ENCODE measurements at regions not wholly inside any gene's neighbourhood (a gene's known extent, or its start where the extent isn't known, plus 50 kb on each side); places are given as distances from the start of the nearest gene placed in this dataset.
"Not testable (repeated sequence)": the region's sequence is repeated elsewhere in the genome, so short reads cannot be mapped to it uniquely, and the experiment has no call there.

- no peaks in the 10 kb centered on the region for H3K27me3 ChIP-seq
- no peak overlapping the region for H3K4me3 ChIP-seq
- DNase-seq (ENCODE audit: extremely low spot score), result no peak
- no peaks in the 10 kb centered on the region for H3K4me1 ChIP-seq
- H3K36me3 ChIP-seq, result no peaks in the 10 kb centered on the region
- TF ChIP-seq POLR2A (IDR thresholded peaks at IDR 0.05; ENCODE audit: low read depth), result no peak
- TF ChIP-seq POLR2AphosphoS5 (IDR thresholded peaks at IDR 0.05), result no peak
- TF ChIP-seq EP300 (IDR thresholded peaks at IDR 0.05), result no peak
- no peak for TF ChIP-seq CTCF (IDR thresholded peaks at IDR 0.05)
- intact Hi-C loops (cut with DNase I), result no loop called here
- H3K9me3 ChIP-seq, result no peaks in the 10 kb centered on the region
- no peak overlapping the region for H3K27ac ChIP-seq (replicated peaks in 1 of 4)
- WGBS, result 83% methylated on average over 2 of the region's 2 CpGs
These were observed 268.5 kb downstream of the SATB2 start for GRCh38 chr2:199189229-199189628.

- TF ChIP-seq CTCF (IDR thresholded peaks at IDR 0.05), result no peak
- TF ChIP-seq POLR2A (IDR thresholded peaks at IDR 0.05; ENCODE audit: low read depth), result no peak
- no peak for TF ChIP-seq POLR2AphosphoS5 (IDR thresholded peaks at IDR 0.05)
- TF ChIP-seq EP300 (IDR thresholded peaks at IDR 0.05), result no peak
- Histone ChIP-seq H3K27me3 (no peaks in the 10 kb centered on the region), H3K4me3 (no peak overlapping the region), H3K36me3 (no peaks in the 10 kb centered on the region), H3K4me1 (no peaks in the 10 kb centered on the region), H3K9me3 (no peaks in the 10 kb centered on the region), H3K27ac (replicated peaks in 1 of 4) (no peak overlapping the region)
- 53% methylated on average over 2 of the region's 2 CpGs for WGBS
- DNase-seq (ENCODE audit: extremely low spot score), result no peak
- intact Hi-C loops (cut with DNase I), result no loop called here
These were observed 271.4 kb downstream of the SATB2 start for GRCh38 chr2:199186301-199186751.

- H3K27me3 ChIP-seq; H3K4me1 ChIP-seq; intact Hi-C loops (cut with DNase I); H3K9me3 ChIP-seq; H3K36me3 ChIP-seq; H3K27ac ChIP-seq (replicated peaks in 1 of 4); DNase-seq (ENCODE audit: extremely low spot score); H3K4me3 ChIP-seq: not testable (repeated sequence)
- WGBS, result 74% methylated on average over 5 of the region's 5 CpGs
These were observed 272.6 kb downstream of the SATB2 start for GRCh38 chr2:199185174-199185573.

- H3K27me3 ChIP-seq, result no peaks in the 10 kb centered on the region
- TF ChIP-seq POLR2A (IDR thresholded peaks at IDR 0.05; ENCODE audit: low read depth) (no peak), EP300 (IDR thresholded peaks at IDR 0.05) (no peak), CTCF (IDR thresholded peaks at IDR 0.05) (no peak), POLR2AphosphoS5 (IDR thresholded peaks at IDR 0.05) (no peak)
- H3K36me3 ChIP-seq, result no peaks in the 10 kb centered on the region
- 68% methylated on average over 5 of the region's 5 CpGs for WGBS
- intact Hi-C loops (cut with DNase I), result no loop called here
- H3K4me1 ChIP-seq, result no peaks in the 10 kb centered on the region
- no peak overlapping the region for H3K27ac ChIP-seq (replicated peaks in 1 of 4)
- H3K9me3 ChIP-seq, result no peaks in the 10 kb centered on the region
- no peak overlapping the region for H3K4me3 ChIP-seq
- no peak for DNase-seq (ENCODE audit: extremely low spot score)
These were observed 293.9 kb downstream of the SATB2 start for GRCh38 chr2:199163613-199164458.

GRCh38 chr2:199160677-199161465 lies 296.9 kb downstream of the SATB2 start:
- H3K36me3 ChIP-seq, result no peaks in the 10 kb centered on the region
- DNase-seq (ENCODE audit: extremely low spot score), result no peak
- H3K9me3 ChIP-seq, result peaks cover 0 to 14% (median 0%) of the 10 kb centered on the region in 4 donors
- no peaks in the 10 kb centered on the region for H3K27me3 ChIP-seq
- no peaks in the 10 kb centered on the region for H3K4me1 ChIP-seq
- no peak overlapping the region for H3K27ac ChIP-seq (replicated peaks in 1 of 4)
- no peak overlapping the region for H3K4me3 ChIP-seq
- intact Hi-C loops (cut with DNase I), result no loop called here
- TF ChIP-seq POLR2A (IDR thresholded peaks at IDR 0.05; ENCODE audit: low read depth), result no peak
- no peak for TF ChIP-seq EP300 (IDR thresholded peaks at IDR 0.05)
- TF ChIP-seq CTCF (IDR thresholded peaks at IDR 0.05), result no peak
- TF ChIP-seq POLR2AphosphoS5 (IDR thresholded peaks at IDR 0.05), result no peak
- 92% methylated on average over 1 of the region's 1 CpG for WGBS

Data from esophagus muscularis mucosa (tissue), 4 donors.